Pancreas (tissue), 10 donors: ENCODE measurements at regions not wholly inside any gene's neighbourhood (a gene's known extent, or its start where the extent isn't known, plus 50 kb on each side); places are given as distances from the start of the nearest gene placed in this dataset.
"Not testable (repeated sequence)": the region's sequence is repeated elsewhere in the genome, so short reads cannot be mapped to it uniquely, and the experiment has no call there.

Experiments
- ATAC-seq, 4 donors: fragments of 200-7000 bp; cut with Tn5 transposase; one replicate each; pipeline versions ENCODE4 v1.8.0 to v1.9.1; 2020; ENCODE audit warnings: mild to moderate bottlenecking in 4 of 4, moderate library complexity in 4 of 4
- DNase-seq, 6 donors: peaks; one replicate each; pipeline ENCODE4 v3.0.0-alpha.2; 2020
- FAIRE-seq: peaks from 2 replicates; lab custom pipeline; 2012; peaks lifted over from hg19 to GRCh38; lab: Jason Lieb, UNC
- H3K27ac ChIP-seq, 4 donors: fragments of 200-600 bp; sonication (generic); 1 replicate in 3 of 4; 2 replicates in 1 of 4; pipeline versions ENCODE4 v1.5.0 to v1.8.0; 2020
- H3K27me3 ChIP-seq, 4 donors: fragments of 200-600 bp; one replicate each; pipeline ENCODE4 v1.8.0; 2021
- H3K36me3 ChIP-seq, 3 donors: fragments of 200-600 bp; sonication (generic) in 1 of 3; one replicate each; pipeline versions ENCODE4 v1.5.0 to v1.8.0; 2020 to 2021
- H3K4me1 ChIP-seq, 3 donors: fragments of 200-600 bp; one replicate each; pipeline ENCODE4 v1.8.0; 2021
- H3K4me3 ChIP-seq, 4 donors: fragments of 200-600 bp; sonication (generic) in 2 of 4; one replicate each; pipeline versions ENCODE4 v1.5.0 to v1.8.0; 2020 to 2021
- H3K9me3 ChIP-seq, 4 donors: fragments of 200-600 bp; one replicate each; pipeline ENCODE4 v1.8.0; 2021
- WGBS, 2 donors: extraction: QIAGEN DNeasy Blood & Tissue Kit; methylation state at CpG; one replicate each; pipeline ENCODE4 v1.1.7; 2013; 5-methylcytosine and 5-hydroxymethylcytosine counted together
- intact Hi-C, 3 donors: fragments of 100-400 bp; cut with DNase I; formaldehyde crosslinking; loops; one replicate each; pipeline versions ENCODE4 v1.11.1 to v1.14.2; 2022
- TF ChIP-seq, protein P1 (sequence below), 4 donors: fragments of 200-600 bp; sonication (generic) in 3 of 4; IDR thresholded peaks; one replicate each; pipeline versions ENCODE4 v1.5.0 to v1.8.0; 2021; ENCODE audit warnings: antibody characterized with exemption in 4 of 4
- donor health status: healthy with polysubstance abuse.
- donor health status: DM: no; HTN: no; CAD: no; lungs with moderate emphysema.
- donor health status: DM: no; HTN: no; CAD: no.
- donor health status: control.
- donor health status: control.
- donor health status: Bipolar disorder and iron deficiency.
- donor health status: DM: yes; HTN: yes; CAD: no.
- donor health status: DM: no; HTN: no; CAD: no.
- donor health status: DM: no; HTN: no; CAD: no.
- donor health status: DM: yes; HTN: yes; CAD: no.

DNA sequence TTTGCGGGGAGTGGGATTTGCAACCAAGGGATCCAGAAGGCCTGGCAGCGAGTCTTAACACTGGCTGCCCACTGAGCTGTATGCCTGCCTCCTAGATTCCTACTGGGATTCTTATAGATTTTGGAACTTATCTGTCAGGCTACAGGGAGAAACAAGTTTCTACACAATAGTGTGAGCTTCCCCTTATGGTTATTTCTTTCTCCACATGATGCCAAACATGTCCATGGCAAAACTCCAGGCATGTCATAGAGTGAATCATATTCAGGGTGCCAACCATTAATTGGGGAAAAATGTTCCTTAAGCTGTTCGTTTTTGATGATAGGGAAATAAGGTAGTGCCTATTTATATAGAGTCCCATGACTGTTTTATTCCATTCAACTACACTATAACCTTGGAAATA, 1185.2 kb upstream of the CELF4 start:
- no peak for DNase-seq
- TF ChIP-seq, protein P1, sequence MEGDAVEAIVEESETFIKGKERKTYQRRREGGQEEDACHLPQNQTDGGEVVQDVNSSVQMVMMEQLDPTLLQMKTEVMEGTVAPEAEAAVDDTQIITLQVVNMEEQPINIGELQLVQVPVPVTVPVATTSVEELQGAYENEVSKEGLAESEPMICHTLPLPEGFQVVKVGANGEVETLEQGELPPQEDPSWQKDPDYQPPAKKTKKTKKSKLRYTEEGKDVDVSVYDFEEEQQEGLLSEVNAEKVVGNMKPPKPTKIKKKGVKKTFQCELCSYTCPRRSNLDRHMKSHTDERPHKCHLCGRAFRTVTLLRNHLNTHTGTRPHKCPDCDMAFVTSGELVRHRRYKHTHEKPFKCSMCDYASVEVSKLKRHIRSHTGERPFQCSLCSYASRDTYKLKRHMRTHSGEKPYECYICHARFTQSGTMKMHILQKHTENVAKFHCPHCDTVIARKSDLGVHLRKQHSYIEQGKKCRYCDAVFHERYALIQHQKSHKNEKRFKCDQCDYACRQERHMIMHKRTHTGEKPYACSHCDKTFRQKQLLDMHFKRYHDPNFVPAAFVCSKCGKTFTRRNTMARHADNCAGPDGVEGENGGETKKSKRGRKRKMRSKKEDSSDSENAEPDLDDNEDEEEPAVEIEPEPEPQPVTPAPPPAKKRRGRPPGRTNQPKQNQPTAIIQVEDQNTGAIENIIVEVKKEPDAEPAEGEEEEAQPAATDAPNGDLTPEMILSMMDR (IDR thresholded peaks at IDR 0.05): no peak
- Histone ChIP-seq H3K4me3 (no peak overlapping the region), H3K27ac (no peak overlapping the region), H3K4me1 (no peaks in the 10 kb centered on the region), H3K9me3 (no peaks in the 10 kb centered on the region), H3K27me3 (no peaks in the 10 kb centered on the region), H3K36me3 (no peaks in the 10 kb centered on the region)
- intact Hi-C loops: no loop called here
- no peak for FAIRE-seq
- 61 to 76% methylated on average over 3 of the region's 3 CpGs for WGBS, 2 donors
- no peak for ATAC-seq

- intact Hi-C loops: no loop called here
- no peak for DNase-seq
- no peak for ATAC-seq
- no peak overlapping the region for H3K27ac ChIP-seq
- no peaks in the 10 kb centered on the region for H3K9me3 ChIP-seq
- H3K4me3 ChIP-seq: no peak overlapping the region
- no peaks in the 10 kb centered on the region for H3K36me3 ChIP-seq
- H3K27me3 ChIP-seq: no peaks in the 10 kb centered on the region
- WGBS, 2 donors: 66 to 76% methylated on average over 5 of the region's 5 CpGs
- TF ChIP-seq, protein P1 (IDR thresholded peaks at IDR 0.05): no peak
- H3K4me1 ChIP-seq: no peaks in the 10 kb centered on the region
- no peak for FAIRE-seq
Measured at GRCh38 chr18:38747153-38747552, 1181.6 kb upstream of the CELF4 start.

DNA sequence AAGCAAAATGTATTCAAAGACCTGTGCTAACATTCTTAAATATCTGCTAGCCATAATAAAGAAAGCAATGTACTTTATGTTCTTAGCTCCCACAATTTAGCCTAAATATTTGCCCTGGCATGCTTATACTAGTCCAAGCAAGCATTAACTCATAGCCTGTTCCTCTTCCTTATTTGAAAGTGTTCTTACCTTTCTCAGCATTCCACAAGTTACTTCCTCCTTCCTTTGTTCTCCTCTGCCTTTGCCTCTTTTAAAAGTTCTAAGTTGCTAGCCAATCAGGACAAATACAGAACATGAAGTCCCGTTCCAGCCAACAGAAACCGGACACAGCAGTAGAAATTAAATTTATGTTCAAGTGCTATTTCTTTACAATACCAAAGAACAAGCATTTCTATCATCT, 1154.6 kb upstream of the CELF4 start:
- not testable (repeated sequence) for H3K36me3 ChIP-seq, ATAC-seq

DNA sequence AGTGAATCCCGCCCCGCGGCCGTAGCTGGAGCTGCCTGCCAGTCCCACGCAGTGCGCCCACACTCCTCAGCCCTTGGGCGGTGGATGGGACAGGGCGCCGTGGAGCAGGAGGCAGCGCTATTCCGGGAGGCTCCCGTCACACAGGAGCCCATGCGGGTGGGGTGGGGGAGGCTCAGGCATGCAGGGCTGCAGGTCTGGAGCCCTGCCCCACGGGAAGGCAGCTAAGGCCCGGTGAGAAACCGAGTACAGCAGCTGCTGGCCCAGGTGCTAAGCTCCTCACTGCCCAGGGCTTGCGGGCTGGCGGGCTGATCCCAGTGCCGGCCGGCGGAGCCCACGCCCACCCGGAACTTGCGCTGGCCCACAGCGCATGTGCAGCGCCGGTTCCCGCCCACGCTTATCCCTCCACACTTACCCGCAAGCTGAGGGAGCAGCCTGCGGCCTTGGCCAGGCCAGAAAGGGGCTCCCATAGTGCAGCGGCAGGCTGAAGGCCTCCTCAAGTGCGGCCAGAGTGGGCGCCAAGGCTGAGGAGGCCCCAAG, 1152.8 kb upstream of the CELF4 start:
- FAIRE-seq (no peak), ATAC-seq (no peak)
- intact Hi-C loops: no loop called here

More for the DNA sequence above, 1154.6 kb upstream of the CELF4 start:
- intact Hi-C loops, FAIRE-seq, H3K27ac ChIP-seq, H3K9me3 ChIP-seq, H3K27me3 ChIP-seq, DNase-seq, H3K4me3 ChIP-seq, H3K4me1 ChIP-seq: not testable (repeated sequence)
- WGBS, 2 donors: 64 to 68% methylated on average over 2 of the region's 2 CpGs

GRCh38 chr18:38709122-38709521, 1143.5 kb upstream of the CELF4 start:
- intact Hi-C loops: no loop called here
- ATAC-seq (no peak), FAIRE-seq (no peak), DNase-seq (no peak)
- Histone ChIP-seq H3K9me3 (no peaks in the 10 kb centered on the region), H3K27me3 (no peaks in the 10 kb centered on the region), H3K4me3 (no peak overlapping the region), H3K27ac (no peak overlapping the region), H3K36me3 (no peaks in the 10 kb centered on the region), H3K4me1 (no peaks in the 10 kb centered on the region)
- TF ChIP-seq, protein P1 (IDR thresholded peaks at IDR 0.05): no peak
- WGBS, 2 donors: 58 to 63% methylated on average over 5 of the region's 5 CpGs

More for the DNA sequence above, 1152.8 kb upstream of the CELF4 start:
- Histone ChIP-seq H3K4me3 (no peak overlapping the region), H3K4me1 (no peaks in the 10 kb centered on the region), H3K27ac (no peak overlapping the region), H3K9me3 (no peaks in the 10 kb centered on the region), H3K36me3 (no peaks in the 10 kb centered on the region), H3K27me3 (no peaks in the 10 kb centered on the region)
- TF ChIP-seq, protein P1 (IDR thresholded peaks at IDR 0.05): no peak
- peak in 2 of 6 donors; percentile 14 to 60 for DNase-seq
- 92 to 93% methylated on average over 34 of the region's 34 CpGs for WGBS, 2 donors
